HFF-Myc (cell line): ENCODE measurements at regions not wholly inside any gene's neighbourhood (a gene's known extent, or its start where the extent isn't known, plus 50 kb on each side); places are given as distances from the start of the nearest gene placed in this dataset.
A peak's percentile ranks its signal among the peaks of the same experiment; 100 is the strongest.
"Not testable (repeated sequence)": the region's sequence is repeated elsewhere in the genome, so short reads cannot be mapped to it uniquely, and the experiment has no call there.

Experiments
- DNase-seq: peaks from one replicate; pipeline ENCODE4 v3.0.0-alpha.2; 2011; ENCODE audit warnings: low read depth; ENCODE audit errors: extremely low read depth
- H3K4me3 ChIP-seq: replicated peaks from 2 replicates; pipeline ENCODE4 v1.5.1; 2011; ENCODE audit warnings: low read depth, mild to moderate bottlenecking, control low read depth, low read length
- CTCF ChIP-seq: IDR thresholded peaks from 2 replicates; pipeline ENCODE4 v1.5.1; 2012; ENCODE audit warnings: mild to moderate bottlenecking, low read depth, low read length, control low read depth; ENCODE audit errors: missing control alignments

GRCh38 chr1:118815909-118816308, 172.2 kb downstream of the TBX15 start:
- no peak for TF ChIP-seq CTCF
- H3K4me3 ChIP-seq: no peak overlapping the region
- no peak for DNase-seq

GRCh38 chr1:118812555-118812954, 175.6 kb downstream of the TBX15 start:
- no peak for DNase-seq
- no peak overlapping the region for H3K4me3 ChIP-seq
- no peak for TF ChIP-seq CTCF

- TF ChIP-seq CTCF: no peak
- no peak for DNase-seq
Observed at GRCh38 chr1:118811156-118811555, 177.0 kb downstream of the TBX15 start.

GRCh38 chr1:118809586-118809985, 178.6 kb downstream of the TBX15 start:
- DNase-seq: no peak
- no peak overlapping the region for H3K4me3 ChIP-seq

More at GRCh38 chr1:118811156-118811555, 177.0 kb downstream of the TBX15 start:
- no peak overlapping the region for H3K4me3 ChIP-seq

GRCh38 chr1:118803128-118803527, 185.0 kb downstream of the TBX15 start:
- not testable (repeated sequence) for DNase-seq

More at GRCh38 chr1:118809586-118809985, 178.6 kb downstream of the TBX15 start:
- TF ChIP-seq CTCF: no peak

GRCh38 chr1:118791094-118791691, 196.9 kb downstream of the TBX15 start:
- no peak for DNase-seq
- no peak for TF ChIP-seq CTCF
- H3K4me3 ChIP-seq: no peak overlapping the region

More at GRCh38 chr1:118803128-118803527, 185.0 kb downstream of the TBX15 start:
- not testable (repeated sequence) for H3K4me3 ChIP-seq

GRCh38 chr1:118788463-118788862, 199.7 kb downstream of the TBX15 start:
- DNase-seq: peak; percentile 2
- H3K4me3 ChIP-seq: no peak overlapping the region
- no peak for TF ChIP-seq CTCF
